ENCODE measurements at regions not wholly inside any gene's neighbourhood (a gene's known extent, or its start where the extent isn't known, plus 50 kb on each side); places are given as distances from the start of the nearest gene placed in this dataset.

GRCh38 chr13:26836626-26837025 is 76.0 kb upstream of the GPR12 start:
- no peak for TF ChIP-seq CTCF (IDR thresholded peaks at IDR 0.05; ENCODE audit: low read depth, low read length)
- TF ChIP-seq EZH2phosphoT487 (IDR thresholded peaks at IDR 0.05; ENCODE audit: low read depth) = no peak

Measured in OCI-LY3 (cell line).